Liver (tissue), 8 donors: ENCODE measurements at regions not wholly inside any gene's neighbourhood (a gene's known extent, or its start where the extent isn't known, plus 50 kb on each side); places are given as distances from the start of the nearest gene placed in this dataset.

ENCODE experiments used
- DNase-seq: peaks from one replicate; pipeline ENCODE4 v3.0.0-alpha.2; 2017; ENCODE audit warnings: low spot score
- H3K27ac ChIP-seq, 2 donors: one replicate each; pipeline ENCODE4 v1.7.0; 2013; ENCODE audit warnings: inconsistent platforms in 2 of 2, low read length in 2 of 2, control low read depth in 1 of 2, low read depth in 1 of 2, mild to moderate bottlenecking in 1 of 2
- H3K27me3 ChIP-seq, 4 donors: one replicate each; pipeline versions ENCODE4 v1.6.1 to v1.7.0; 2013; ENCODE audit warnings: low read length in 3 of 4, inconsistent platforms in 1 of 4, mild to moderate bottlenecking in 1 of 4, moderate library complexity in 1 of 4; ENCODE audit not compliant: control insufficient read depth in 4 of 4, insufficient read depth in 4 of 4
- H3K36me3 ChIP-seq, 4 donors: one replicate each; pipeline versions ENCODE4 v1.6.1 to v1.7.0; 2013; ENCODE audit warnings: low read length in 3 of 4, mild to moderate bottlenecking in 3 of 4, low read depth in 1 of 4, moderate library complexity in 1 of 4; ENCODE audit not compliant: control insufficient read depth in 4 of 4, insufficient read depth in 3 of 4
- H3K4me1 ChIP-seq, 4 donors: one replicate each; pipeline versions ENCODE4 v1.6.1 to v1.7.0; 2013; ENCODE audit warnings: low read length in 3 of 4, mild to moderate bottlenecking in 3 of 4, moderate library complexity in 1 of 4; ENCODE audit not compliant: control insufficient read depth in 4 of 4, insufficient read depth in 4 of 4
- H3K4me3 ChIP-seq, 3 donors: one replicate each; pipeline versions ENCODE4 v1.6.1 to v1.7.0; 2013; ENCODE audit warnings: low read length in 3 of 3, control low read depth in 1 of 3, low read depth in 1 of 3, mild to moderate bottlenecking in 1 of 3
- H3K9ac ChIP-seq, 2 donors: one replicate each; pipeline ENCODE4 v1.7.0; 2013; ENCODE audit warnings: low read length in 2 of 2, mild to moderate bottlenecking in 2 of 2, moderate library complexity in 2 of 2, control low read depth in 1 of 2, low read depth in 1 of 2
- H3K9me3 ChIP-seq, 4 donors: one replicate each; pipeline versions ENCODE4 v1.6.1 to v1.7.0; 2013; ENCODE audit warnings: low read length in 3 of 4; ENCODE audit not compliant: control insufficient read depth in 4 of 4
- ATF3 ChIP-seq: IDR thresholded peaks from 2 replicates; pipeline ENCODE4 v1.6.1; 2016; ENCODE audit warnings: antibody characterized with exemption
- CTCF ChIP-seq: fragments of 150-350 bp; IDR thresholded peaks from 2 replicates; pipeline ENCODE4 v1.5.1; 2017; ENCODE audit warnings: improper control_type of control experiment, low read depth, low read length; ENCODE audit not compliant: missing input control
- EGR1 ChIP-seq, 2 donors: IDR thresholded peaks; 2 replicates each; pipeline ENCODE4 v1.6.1; 2016 to 2018; ENCODE audit warnings: antibody characterized with exemption in 2 of 2, low read depth in 2 of 2
- GABPA ChIP-seq, 2 donors: IDR thresholded peaks in 1 of 2; conservative IDR thresholded peaks in 1 of 2; 2 replicates each; pipeline ENCODE4 v1.6.1; 2016; ENCODE audit warnings: antibody characterized with exemption in 2 of 2, mild to moderate bottlenecking in 1 of 2, moderate library complexity in 1 of 2
- HNF4G ChIP-seq: IDR thresholded peaks from 2 replicates; pipeline ENCODE4 v1.6.1; 2016; ENCODE audit warnings: antibody characterized with exemption
- JUND ChIP-seq, 2 donors: IDR thresholded peaks; 2 replicates each; pipeline ENCODE4 v1.6.1; 2016; ENCODE audit warnings: antibody characterized with exemption in 2 of 2
- MAX ChIP-seq: IDR thresholded peaks from 2 replicates; pipeline ENCODE4 v1.6.1; 2016; ENCODE audit warnings: antibody characterized with exemption
- NR2F2 ChIP-seq: IDR thresholded peaks from 2 replicates; pipeline ENCODE4 v1.6.1; 2016; ENCODE audit warnings: antibody characterized with exemption
- RAD21 ChIP-seq, 2 donors: IDR thresholded peaks; 2 replicates each; pipeline ENCODE4 v1.6.1; 2016; ENCODE audit warnings: antibody characterized with exemption in 2 of 2, mild to moderate bottlenecking in 2 of 2
- REST ChIP-seq: IDR thresholded peaks from 2 replicates; pipeline ENCODE4 v1.6.1; 2016; ENCODE audit warnings: antibody characterized with exemption, mild to moderate bottlenecking
- SP1 ChIP-seq: IDR thresholded peaks from 2 replicates; pipeline ENCODE4 v1.6.1; 2018; ENCODE audit warnings: antibody characterized with exemption, mild to moderate bottlenecking
- TAF1 ChIP-seq: conservative IDR thresholded peaks from 2 replicates; pipeline ENCODE4 v1.6.1; 2016; ENCODE audit warnings: antibody characterized with exemption, mild to moderate bottlenecking
- YY1 ChIP-seq: IDR thresholded peaks from 2 replicates; pipeline ENCODE4 v1.6.1; 2016; ENCODE audit warnings: antibody characterized with exemption, mild to moderate bottlenecking
- ZBTB33 ChIP-seq: IDR thresholded peaks from 2 replicates; pipeline ENCODE4 v1.6.1; 2016; ENCODE audit warnings: antibody characterized with exemption
- WGBS: extraction: QIAGEN DNeasy Blood & Tissue Kit; methylation state at CpG from one replicate; pipeline ENCODE4 v1.1.7; 2013; 5-methylcytosine and 5-hydroxymethylcytosine counted together
- donor health status: healthy.
- donor health status: healthy.
- donor health status: healthy.
- donor health status: healthy.
- donor health status: healthy.

GRCh38 chr15:38894243-38894948, 329.8 kb upstream of the RASGRP1 start:
- no peaks in the 10 kb centered on the region for H3K9me3 ChIP-seq
- H3K27me3 ChIP-seq = no peaks in the 10 kb centered on the region
- no peak for DNase-seq
- H3K27ac ChIP-seq = no peak overlapping the region
- no peaks in the 10 kb centered on the region for H3K36me3 ChIP-seq
- no peak overlapping the region for H3K4me3 ChIP-seq
- TF ChIP-seq REST = no peak
- no peak for TF ChIP-seq EGR1 (IDR thresholded peaks at IDR 0.05; ENCODE audit: low read depth in 2 of 2)
- TF ChIP-seq ATF3 = no peak
- no peak for TF ChIP-seq YY1
- TF ChIP-seq JUND (IDR thresholded peaks at IDR 0.05) = no peak
- no peak for TF ChIP-seq HNF4G
- TF ChIP-seq ZBTB33 = no peak
- no peak for TF ChIP-seq CTCF
- TF ChIP-seq GABPA (IDR thresholded peaks at IDR 0.05 in 1 of 2, conservative IDR thresholded peaks at IDR 0.05 in 1 of 2) = no peak
- TF ChIP-seq RAD21 (IDR thresholded peaks at IDR 0.05) = no peak
- TF ChIP-seq SP1 = no peak
- TF ChIP-seq TAF1 = no peak
- no peak for TF ChIP-seq NR2F2
- no peak for TF ChIP-seq MAX
- no peak overlapping the region for H3K9ac ChIP-seq
- H3K4me1 ChIP-seq = no peaks in the 10 kb centered on the region
- 59% methylated on average over 2 of the region's 2 CpGs for WGBS
